ENCODE measurements at regions not wholly inside any gene's neighbourhood (a gene's known extent, or its start where the extent isn't known, plus 50 kb on each side); places are given as distances from the start of the nearest gene placed in this dataset.

DNA sequence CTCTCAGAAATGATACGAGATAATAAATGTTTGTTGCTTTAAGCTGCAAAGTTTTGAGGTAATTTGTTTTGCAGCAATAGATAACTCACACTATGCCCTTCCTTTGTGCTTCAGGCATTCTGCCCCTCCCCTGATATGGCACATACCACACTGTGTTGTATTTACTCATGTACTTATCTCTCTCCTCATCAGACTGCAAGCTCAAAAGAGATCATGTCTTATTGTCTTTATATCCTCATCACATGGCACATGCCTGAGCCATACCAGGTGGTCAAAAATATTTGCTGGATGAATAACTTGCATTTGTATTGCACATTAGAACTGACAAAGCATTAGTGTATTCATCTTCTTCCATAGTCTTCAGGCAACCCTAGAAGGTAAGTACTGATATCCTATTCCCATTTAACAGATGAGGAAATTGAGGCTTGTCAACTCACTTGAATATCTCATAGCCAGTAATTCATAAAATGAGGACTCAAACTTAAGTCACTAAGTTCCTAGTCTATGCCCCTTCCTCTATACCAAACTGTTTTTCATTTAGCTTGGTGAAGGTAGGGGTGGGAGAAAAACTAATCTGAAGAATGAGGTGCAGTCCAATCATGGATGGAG, 83.9 kb upstream of the EED start:
- no peak overlapping the region for H3K4me3 Mint-ChIP-seq
- H3K27ac Mint-ChIP-seq: no peak overlapping the region
- ChIA-PET POLR2A (no interaction called here), CTCF (no interaction called here)
- H3K4me1 Mint-ChIP-seq (ENCODE audit: low read depth): no peaks in the 10 kb centered on the region
- DNase-seq: no peak
- no peaks in the 10 kb centered on the region for H3K9me3 Mint-ChIP-seq
- no peaks in the 10 kb centered on the region for H3K9me3 ChIP-seq (ENCODE audit: control insufficient read depth in 1 of 2, insufficient read depth in 1 of 2, low read length in 2 of 2)
- no peak overlapping the region for H3K4me3 ChIP-seq (ENCODE audit: low read length)
- no peaks in the 10 kb centered on the region for H3K4me1 ChIP-seq (ENCODE audit: insufficient read depth, low read length)
- H3K27ac ChIP-seq (ENCODE audit: low read depth in 1 of 2, low read length in 2 of 2): no peak overlapping the region
- no peaks in the 10 kb centered on the region for H3K36me3 Mint-ChIP-seq (ENCODE audit: low read depth)
- H3K36me3 ChIP-seq (ENCODE audit: insufficient read depth, low read length): no peaks in the 10 kb centered on the region
- intact Hi-C loops (cut with DNase I, micrococcal nuclease): no loop called here
- TF ChIP-seq, protein P1, sequence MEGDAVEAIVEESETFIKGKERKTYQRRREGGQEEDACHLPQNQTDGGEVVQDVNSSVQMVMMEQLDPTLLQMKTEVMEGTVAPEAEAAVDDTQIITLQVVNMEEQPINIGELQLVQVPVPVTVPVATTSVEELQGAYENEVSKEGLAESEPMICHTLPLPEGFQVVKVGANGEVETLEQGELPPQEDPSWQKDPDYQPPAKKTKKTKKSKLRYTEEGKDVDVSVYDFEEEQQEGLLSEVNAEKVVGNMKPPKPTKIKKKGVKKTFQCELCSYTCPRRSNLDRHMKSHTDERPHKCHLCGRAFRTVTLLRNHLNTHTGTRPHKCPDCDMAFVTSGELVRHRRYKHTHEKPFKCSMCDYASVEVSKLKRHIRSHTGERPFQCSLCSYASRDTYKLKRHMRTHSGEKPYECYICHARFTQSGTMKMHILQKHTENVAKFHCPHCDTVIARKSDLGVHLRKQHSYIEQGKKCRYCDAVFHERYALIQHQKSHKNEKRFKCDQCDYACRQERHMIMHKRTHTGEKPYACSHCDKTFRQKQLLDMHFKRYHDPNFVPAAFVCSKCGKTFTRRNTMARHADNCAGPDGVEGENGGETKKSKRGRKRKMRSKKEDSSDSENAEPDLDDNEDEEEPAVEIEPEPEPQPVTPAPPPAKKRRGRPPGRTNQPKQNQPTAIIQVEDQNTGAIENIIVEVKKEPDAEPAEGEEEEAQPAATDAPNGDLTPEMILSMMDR (IDR thresholded peaks at IDR 0.05): no peak
- H3K27me3 ChIP-seq (ENCODE audit: control insufficient read depth in 1 of 2, insufficient read depth in 2 of 2, low read length in 2 of 2): no peaks in the 10 kb centered on the region
- no peak for ATAC-seq (ENCODE audit: poor library complexity)
- no peaks in the 10 kb centered on the region for H3K27me3 Mint-ChIP-seq

DNA sequence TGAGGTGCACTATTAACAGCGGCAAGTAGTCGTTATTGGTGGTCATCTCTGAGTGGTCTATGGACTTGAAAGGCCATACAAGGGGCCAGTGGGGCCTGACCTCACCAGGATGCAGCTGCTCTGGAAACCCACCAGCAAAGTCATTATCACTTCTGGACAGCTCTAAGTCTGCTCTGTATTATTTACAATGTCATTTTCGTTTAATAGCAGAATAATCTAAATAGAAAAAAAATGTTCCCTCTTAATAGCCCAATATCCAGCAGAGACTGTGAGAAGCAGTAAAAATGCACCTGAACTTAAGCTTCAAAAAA, 85.0 kb upstream of the EED start:
- Histone ChIP-seq H3K4me1 (ENCODE audit: insufficient read depth, low read length) (no peaks in the 10 kb centered on the region), H3K9me3 (ENCODE audit: control insufficient read depth in 1 of 2, insufficient read depth in 1 of 2, low read length in 2 of 2) (no peaks in the 10 kb centered on the region), H3K4me3 (ENCODE audit: low read length) (no peak overlapping the region), H3K36me3 (ENCODE audit: insufficient read depth, low read length) (no peaks in the 10 kb centered on the region), H3K27me3 (ENCODE audit: control insufficient read depth in 1 of 2, insufficient read depth in 2 of 2, low read length in 2 of 2) (no peaks in the 10 kb centered on the region), H3K27ac (ENCODE audit: low read depth in 1 of 2, low read length in 2 of 2) (no peak overlapping the region)
- H3K36me3 Mint-ChIP-seq (ENCODE audit: low read depth): no peaks in the 10 kb centered on the region
- H3K27me3 Mint-ChIP-seq: no peaks in the 10 kb centered on the region
- intact Hi-C loops (cut with DNase I, micrococcal nuclease): no loop called here
- DNase-seq (no peak), ATAC-seq (ENCODE audit: poor library complexity) (no peak)
- no peak overlapping the region for H3K4me3 Mint-ChIP-seq
- TF ChIP-seq, protein P1 (IDR thresholded peaks at IDR 0.05): no peak
- H3K27ac Mint-ChIP-seq: no peak overlapping the region
- ChIA-PET POLR2A (no interaction called here), CTCF (no interaction called here)
- H3K9me3 Mint-ChIP-seq: no peaks in the 10 kb centered on the region
- H3K4me1 Mint-ChIP-seq (ENCODE audit: low read depth): no peaks in the 10 kb centered on the region

DNA sequence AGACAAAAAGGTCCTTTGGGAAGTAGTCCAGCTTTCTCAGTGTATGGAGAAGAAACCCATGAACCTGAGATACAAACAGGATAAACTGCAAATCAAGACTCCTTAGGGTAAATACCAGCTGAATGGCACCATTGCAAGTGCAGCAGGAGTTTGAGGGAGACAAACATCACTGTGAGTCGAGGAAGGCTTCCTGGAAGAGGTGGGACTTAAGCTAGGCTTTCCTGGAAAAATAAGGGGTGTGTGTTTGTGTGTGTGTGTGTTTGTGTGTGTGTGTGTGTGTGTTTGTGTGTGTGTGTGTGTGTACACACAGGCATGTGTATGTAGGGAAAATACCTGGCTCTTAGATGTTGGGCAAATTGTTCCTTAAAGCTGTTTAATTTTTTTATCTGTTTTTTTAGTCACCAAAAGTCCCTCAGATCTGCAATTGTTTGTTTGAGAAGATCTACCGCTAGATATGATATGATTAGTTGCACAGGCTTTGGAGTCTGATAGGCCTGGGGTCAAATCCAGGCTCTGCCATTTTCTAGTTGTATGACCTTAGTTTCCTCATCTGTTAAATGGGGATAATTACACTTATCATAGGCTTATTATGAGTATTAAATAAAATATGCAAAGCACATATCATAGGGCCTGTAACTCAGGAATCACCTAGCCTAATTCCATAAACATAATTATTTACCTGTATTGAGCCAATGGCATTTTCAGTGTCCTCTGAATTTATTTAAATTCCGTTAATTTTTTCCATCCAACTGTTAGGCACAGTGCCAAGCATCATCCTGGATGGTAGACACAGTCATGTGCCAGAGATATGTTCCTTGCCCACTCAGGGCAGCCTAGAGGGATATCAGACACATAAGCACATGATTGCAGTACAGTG, 85.6 kb upstream of the EED start:
- ChIA-PET POLR2A (no interaction called here), CTCF (no interaction called here)
- H3K36me3 ChIP-seq (ENCODE audit: insufficient read depth, low read length): no peaks in the 10 kb centered on the region
- no peak overlapping the region for H3K4me3 Mint-ChIP-seq
- DNase-seq (no peak), ATAC-seq (ENCODE audit: poor library complexity) (no peak)
- no peaks in the 10 kb centered on the region for H3K27me3 Mint-ChIP-seq
- no peak overlapping the region for H3K27ac ChIP-seq (ENCODE audit: low read depth in 1 of 2, low read length in 2 of 2)
- no peak overlapping the region for H3K4me3 ChIP-seq (ENCODE audit: low read length)
- no peaks in the 10 kb centered on the region for H3K36me3 Mint-ChIP-seq (ENCODE audit: low read depth)
- no peaks in the 10 kb centered on the region for H3K9me3 ChIP-seq (ENCODE audit: control insufficient read depth in 1 of 2, insufficient read depth in 1 of 2, low read length in 2 of 2)
- H3K4me1 Mint-ChIP-seq (ENCODE audit: low read depth): no peaks in the 10 kb centered on the region
- H3K27ac Mint-ChIP-seq: no peak overlapping the region
- H3K9me3 Mint-ChIP-seq: no peaks in the 10 kb centered on the region
- no peaks in the 10 kb centered on the region for H3K4me1 ChIP-seq (ENCODE audit: insufficient read depth, low read length)
- intact Hi-C loops (cut with DNase I, micrococcal nuclease): no loop called here
- TF ChIP-seq, protein P1 (IDR thresholded peaks at IDR 0.05): no peak
- no peaks in the 10 kb centered on the region for H3K27me3 ChIP-seq (ENCODE audit: control insufficient read depth in 1 of 2, insufficient read depth in 2 of 2, low read length in 2 of 2)
